ENCODE measurements at regions not wholly inside any gene's neighbourhood (a gene's known extent, or its start where the extent isn't known, plus 50 kb on each side); places are given as distances from the start of the nearest gene placed in this dataset.

DNA sequence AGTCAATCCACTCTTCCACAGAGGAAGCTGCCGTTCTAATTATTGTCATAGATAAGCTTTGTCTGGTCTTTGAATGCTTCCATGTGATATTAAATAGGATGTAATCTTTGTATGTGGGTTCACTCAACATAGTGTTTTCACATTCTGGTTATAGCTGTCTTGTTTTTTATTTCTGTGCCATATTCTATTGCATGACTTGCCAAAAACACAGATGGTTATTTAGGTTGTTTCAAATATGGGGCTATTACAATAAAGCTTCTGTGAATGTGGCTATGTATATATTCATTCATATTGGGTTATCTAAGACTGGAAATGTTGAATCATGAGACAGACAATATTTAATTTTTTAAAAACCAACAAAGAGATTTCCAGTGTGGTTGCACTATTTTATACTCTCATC lies 1109.3 kb upstream of the LRRTM3 start:
- Histone ChIP-seq H3K27ac (ENCODE audit: low read length) (no peak overlapping the region), H2AFZ (ENCODE audit: low read length) (no peak overlapping the region), H3F3A (ENCODE audit: insufficient read depth, low read length) (no peaks in the 10 kb centered on the region), H3K9me2 (replicated peaks; ENCODE audit: insufficient read depth, low read length) (no peaks in the 10 kb centered on the region), H3K9me3 (replicated peaks; ENCODE audit: insufficient read depth, low read length) (no peaks in the 10 kb centered on the region), H3K4me3 (ENCODE audit: low read length) (no peak overlapping the region), H3K27me3 (replicated peaks; ENCODE audit: insufficient read depth, low read length) (no peaks in the 10 kb centered on the region), H3K9ac (ENCODE audit: low read length) (no peak overlapping the region), H3K79me2 (ENCODE audit: low read length) (no peaks in the 10 kb centered on the region), H3K36me3 (replicated peaks; ENCODE audit: insufficient read depth, low read length) (no peaks in the 10 kb centered on the region; the same call in 1 of the 2 replicates), H3K4me2 (ENCODE audit: low read depth, low read length) (no peak overlapping the region), H4K20me1 (ENCODE audit: insufficient read depth, low read length) (no peaks in the 10 kb centered on the region), H3K4me1 (ENCODE audit: low read length) (no peaks in the 10 kb centered on the region)
- TF ChIP-seq EZH2 (optimal IDR thresholded peaks at IDR 0.05; ENCODE audit: low read depth, low read length), result no peak
- TF ChIP-seq, protein P1, sequence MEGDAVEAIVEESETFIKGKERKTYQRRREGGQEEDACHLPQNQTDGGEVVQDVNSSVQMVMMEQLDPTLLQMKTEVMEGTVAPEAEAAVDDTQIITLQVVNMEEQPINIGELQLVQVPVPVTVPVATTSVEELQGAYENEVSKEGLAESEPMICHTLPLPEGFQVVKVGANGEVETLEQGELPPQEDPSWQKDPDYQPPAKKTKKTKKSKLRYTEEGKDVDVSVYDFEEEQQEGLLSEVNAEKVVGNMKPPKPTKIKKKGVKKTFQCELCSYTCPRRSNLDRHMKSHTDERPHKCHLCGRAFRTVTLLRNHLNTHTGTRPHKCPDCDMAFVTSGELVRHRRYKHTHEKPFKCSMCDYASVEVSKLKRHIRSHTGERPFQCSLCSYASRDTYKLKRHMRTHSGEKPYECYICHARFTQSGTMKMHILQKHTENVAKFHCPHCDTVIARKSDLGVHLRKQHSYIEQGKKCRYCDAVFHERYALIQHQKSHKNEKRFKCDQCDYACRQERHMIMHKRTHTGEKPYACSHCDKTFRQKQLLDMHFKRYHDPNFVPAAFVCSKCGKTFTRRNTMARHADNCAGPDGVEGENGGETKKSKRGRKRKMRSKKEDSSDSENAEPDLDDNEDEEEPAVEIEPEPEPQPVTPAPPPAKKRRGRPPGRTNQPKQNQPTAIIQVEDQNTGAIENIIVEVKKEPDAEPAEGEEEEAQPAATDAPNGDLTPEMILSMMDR (IDR thresholded peaks at IDR 0.05; ENCODE audit: low read length), result no peak
- TF ChIP-seq EZH2phosphoT487 (IDR thresholded peaks at IDR 0.05; ENCODE audit: low read length), result no peak
- no peak for DNase-seq

DNA sequence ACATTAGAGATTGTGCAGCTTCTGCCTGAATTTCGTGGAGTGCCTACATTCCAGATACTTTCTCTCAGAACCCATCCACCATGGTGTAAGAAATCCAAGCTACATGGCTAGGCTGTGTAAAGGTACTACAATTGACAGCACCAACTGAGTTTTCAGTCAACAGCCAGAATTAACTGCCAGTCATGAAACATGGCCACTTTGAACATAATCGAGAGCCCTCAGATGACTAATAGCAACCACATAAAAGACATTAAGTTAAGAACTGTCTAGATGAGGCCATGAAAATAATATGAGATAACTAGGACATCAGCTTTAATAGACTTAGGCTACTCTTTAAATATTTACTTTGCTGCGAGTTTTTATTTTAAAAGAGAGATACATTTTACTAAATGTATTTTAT lies 1106.8 kb upstream of the LRRTM3 start:
- H3K4me3 ChIP-seq (ENCODE audit: low read length), result no peak overlapping the region
- H3K27me3 ChIP-seq (replicated peaks; ENCODE audit: insufficient read depth, low read length), result no peaks in the 10 kb centered on the region
- no peak overlapping the region for H3K27ac ChIP-seq (ENCODE audit: low read length)
- no peaks in the 10 kb centered on the region; the same call in 1 of the 2 replicates for H3K36me3 ChIP-seq (replicated peaks; ENCODE audit: insufficient read depth, low read length)
- no peak for DNase-seq
- no peaks in the 10 kb centered on the region for H4K20me1 ChIP-seq (ENCODE audit: insufficient read depth, low read length)
- H3K9me2 ChIP-seq (replicated peaks; ENCODE audit: insufficient read depth, low read length), result no peaks in the 10 kb centered on the region
- no peaks in the 10 kb centered on the region for H3K9me3 ChIP-seq (replicated peaks; ENCODE audit: insufficient read depth, low read length)
- H2AFZ ChIP-seq (ENCODE audit: low read length), result no peak overlapping the region
- H3K79me2 ChIP-seq (ENCODE audit: low read length), result no peaks in the 10 kb centered on the region
- no peaks in the 10 kb centered on the region for H3F3A ChIP-seq (ENCODE audit: insufficient read depth, low read length)
- H3K4me1 ChIP-seq (ENCODE audit: low read length), result no peaks in the 10 kb centered on the region
- TF ChIP-seq, protein P1 (IDR thresholded peaks at IDR 0.05; ENCODE audit: low read length), result no peak
- TF ChIP-seq EZH2 (optimal IDR thresholded peaks at IDR 0.05; ENCODE audit: low read depth, low read length), result no peak
- TF ChIP-seq EZH2phosphoT487 (IDR thresholded peaks at IDR 0.05; ENCODE audit: low read length), result no peak
- no peak overlapping the region for H3K9ac ChIP-seq (ENCODE audit: low read length)
- no peak overlapping the region for H3K4me2 ChIP-seq (ENCODE audit: low read depth, low read length)

DNA sequence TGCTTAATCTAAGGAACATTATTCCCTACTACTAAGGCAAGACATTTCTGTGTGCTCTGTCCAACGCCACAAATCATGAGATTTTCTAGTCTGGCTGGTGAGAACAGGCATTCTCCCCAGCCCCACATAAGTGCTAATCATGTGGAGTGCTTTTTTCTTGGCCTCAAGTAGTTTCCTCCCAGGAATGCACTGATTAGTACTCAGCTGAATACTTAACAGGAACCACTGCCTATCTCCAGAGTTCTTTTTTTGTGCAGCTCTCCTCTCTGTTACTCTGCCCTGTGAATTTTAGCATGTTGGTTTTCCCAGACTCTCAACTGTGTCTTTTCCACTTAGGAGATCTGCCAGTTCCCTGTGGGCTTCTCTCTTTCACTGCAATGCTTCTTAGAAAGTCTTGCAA lies 1098.5 kb upstream of the LRRTM3 start:
- Histone ChIP-seq H4K20me1 (ENCODE audit: insufficient read depth, low read length) (no peaks in the 10 kb centered on the region), H2AFZ (ENCODE audit: low read length) (no peak overlapping the region), H3K4me2 (ENCODE audit: low read depth, low read length) (no peak overlapping the region), H3K27ac (ENCODE audit: low read length) (no peak overlapping the region), H3K9me2 (replicated peaks; ENCODE audit: insufficient read depth, low read length) (no peaks in the 10 kb centered on the region), H3K79me2 (ENCODE audit: low read length) (no peaks in the 10 kb centered on the region), H3K27me3 (replicated peaks; ENCODE audit: insufficient read depth, low read length) (no peaks in the 10 kb centered on the region), H3K36me3 (replicated peaks; ENCODE audit: insufficient read depth, low read length) (no peaks in the 10 kb centered on the region), H3K9ac (ENCODE audit: low read length) (no peak overlapping the region), H3K4me1 (ENCODE audit: low read length) (no peaks in the 10 kb centered on the region), H3K4me3 (ENCODE audit: low read length) (no peak overlapping the region), H3F3A (ENCODE audit: insufficient read depth, low read length) (no peaks in the 10 kb centered on the region), H3K9me3 (replicated peaks; ENCODE audit: insufficient read depth, low read length) (no peaks in the 10 kb centered on the region)
- TF ChIP-seq, protein P1 (IDR thresholded peaks at IDR 0.05; ENCODE audit: low read length), result no peak
- TF ChIP-seq EZH2 (optimal IDR thresholded peaks at IDR 0.05; ENCODE audit: low read depth, low read length) (no peak), EZH2phosphoT487 (IDR thresholded peaks at IDR 0.05; ENCODE audit: low read length) (no peak)
- no peak for DNase-seq

Data from MM.1S (cell line).